ENCODE measurements at regions not wholly inside any gene's neighbourhood (a gene's known extent, or its start where the extent isn't known, plus 50 kb on each side); places are given as distances from the start of the nearest gene placed in this dataset.

GRCh38 chr1:238350471-238350870, 459.7 kb upstream of the ZP4 start:
- no CpG with 5 or more reads among the region's 2 CpGs for WGBS (ENCODE audit: extremely low coverage, insufficient read length, low lambda C conversion rate)
- Histone ChIP-seq H3K79me1 (ENCODE audit: insufficient read depth, low read depth, low read length, poor library complexity, severe bottlenecking) (no peaks in the 10 kb centered on the region), H3K9ac (ENCODE audit: extremely low read depth, insufficient read length, low read length) (no peak overlapping the region), H2BK5ac (ENCODE audit: insufficient read length, low read length) (no peak overlapping the region), H4K91ac (ENCODE audit: insufficient read length, low read depth, low read length) (no peak overlapping the region), H3K27ac (ENCODE audit: insufficient read length, low read depth, low read length) (no peak overlapping the region), H3K4ac (ENCODE audit: low read depth, low read length) (no peak overlapping the region), H2BK12ac (ENCODE audit: insufficient read length, low read depth, low read length) (no peak overlapping the region), H3K4me1 (ENCODE audit: insufficient read depth, low read length) (no peaks in the 10 kb centered on the region), H3K79me2 (ENCODE audit: insufficient read depth, low read length) (no peaks in the 10 kb centered on the region), H3K56ac (ENCODE audit: insufficient read length, low read depth, low read length) (no peak overlapping the region), H4K5ac (ENCODE audit: insufficient read length, low read depth, low read length) (no peak overlapping the region), H3K4me2 (ENCODE audit: insufficient read depth, insufficient read length, low read length) (no peak overlapping the region), H3K23ac (ENCODE audit: insufficient read length, low read depth, low read length) (no peak overlapping the region), H2AK5ac (ENCODE audit: insufficient read length, low read length) (no peak overlapping the region), H3K18ac (ENCODE audit: insufficient read length, low read depth, low read length) (no peak overlapping the region), H3T11ph (ENCODE audit: low read length) (no peak overlapping the region), H3K23me2 (ENCODE audit: insufficient read length, low read depth, low read length, poor library complexity, severe bottlenecking) (no peaks in the 10 kb centered on the region), H2BK15ac (ENCODE audit: low read depth, low read length) (no peak overlapping the region), H3K9me3 (ENCODE audit: control insufficient read depth, low read depth, low read length) (no peaks in the 10 kb centered on the region), H3K27me3 (ENCODE audit: insufficient read depth, low read length) (no peaks in the 10 kb centered on the region), H4K20me1 (ENCODE audit: control insufficient read depth, insufficient read depth, insufficient read length) (no peaks in the 10 kb centered on the region), H2BK120ac (ENCODE audit: low read depth, low read length, poor library complexity, severe bottlenecking) (no peak overlapping the region), H3K14ac (ENCODE audit: insufficient read depth, low read length) (no peak overlapping the region), H2AFZ (ENCODE audit: low read length) (no peak overlapping the region), H4K8ac (replicated peaks; ENCODE audit: insufficient read length, low read depth, low read length) (no peak overlapping the region), H2BK20ac (ENCODE audit: low read depth, low read length, poor library complexity, severe bottlenecking) (no peak overlapping the region)
- H3K27me3 Mint-ChIP-seq (ENCODE audit: low read depth): no peaks in the 10 kb centered on the region; the same call in 1 of the 2 replicates
- no peak for TF ChIP-seq CTCF (conservative IDR thresholded peaks at IDR 0.05)
- no peak for DNase-seq
- no peak overlapping the region for H3K27ac Mint-ChIP-seq
- H3K9me3 Mint-ChIP-seq: peaks cover 3 to 5% of the 10 kb centered on the region in 2 experiments; a peak in 3 of 5 replicates
- no peak overlapping the region for H3K4me3 Mint-ChIP-seq
- H3K4me1 Mint-ChIP-seq: peaks cover 4 to 5% of the 10 kb centered on the region in 2 experiments; a peak in 2 of 4 replicates
- peaks cover 4 to 8% (median 7%) of the 10 kb centered on the region in 3 experiments; a peak in 5 of 7 replicates for H3K36me3 Mint-ChIP-seq (ENCODE audit: insufficient read depth in 1 of 3, low read depth in 3 of 3)
